ENCODE measurements at regions not wholly inside any gene's neighbourhood (a gene's known extent, or its start where the extent isn't known, plus 50 kb on each side); places are given as distances from the start of the nearest gene placed in this dataset.

GRCh38 chr2:235204948-235205347 lies 253.1 kb downstream of the SH3BP4 start:
- TF ChIP-seq CTCF (IDR thresholded peaks at IDR 0.05; ENCODE audit: low read length) (no peak), EZH2 (IDR thresholded peaks at IDR 0.05; ENCODE audit: borderline replicate concordance, low read length) (no peak)
